ENCODE measurements at regions not wholly inside any gene's neighbourhood (a gene's known extent, or its start where the extent isn't known, plus 50 kb on each side); places are given as distances from the start of the nearest gene placed in this dataset.

GRCh38 chr22:27062910-27063309 lies 405.5 kb downstream of the MIAT start:
- no peaks in the 10 kb centered on the region for H3K36me3 ChIP-seq
- H3K9me3 ChIP-seq (replicated peaks), result no peaks in the 10 kb centered on the region
- DNase-seq, result no peak
- intact Hi-C loops (cut with micrococcal nuclease), result no loop called here
- H3K4me1 ChIP-seq, result no peaks in the 10 kb centered on the region
- peaks cover 95% of the 10 kb centered on the region for H3K27me3 ChIP-seq (ENCODE audit: low read depth)
- no peak overlapping the region for H3K4me3 ChIP-seq
- H3K27ac ChIP-seq (replicated peaks), result no peak overlapping the region
- no peak for TF ChIP-seq CTCF (IDR thresholded peaks at IDR 0.05; ENCODE audit: borderline replicate concordance)

GRCh38 chr22:27063406-27063805 lies 406.0 kb downstream of the MIAT start:
- Histone ChIP-seq H3K27ac (replicated peaks) (no peak overlapping the region), H3K9me3 (replicated peaks) (no peaks in the 10 kb centered on the region), H3K4me3 (no peak overlapping the region), H3K27me3 (ENCODE audit: low read depth) (peaks cover 99% of the 10 kb centered on the region), H3K36me3 (no peaks in the 10 kb centered on the region), H3K4me1 (no peaks in the 10 kb centered on the region)
- no peak for DNase-seq
- no peak for TF ChIP-seq CTCF (IDR thresholded peaks at IDR 0.05; ENCODE audit: borderline replicate concordance)
- intact Hi-C loops (cut with micrococcal nuclease), result no loop called here

GRCh38 chr22:27063841-27064240 lies 406.5 kb downstream of the MIAT start:
- no peak for TF ChIP-seq CTCF (IDR thresholded peaks at IDR 0.05; ENCODE audit: borderline replicate concordance)
- intact Hi-C loops (cut with micrococcal nuclease), result no loop called here
- Histone ChIP-seq H3K27me3 (ENCODE audit: low read depth) (peaks cover 99% of the 10 kb centered on the region), H3K4me1 (no peaks in the 10 kb centered on the region), H3K4me3 (no peak overlapping the region), H3K27ac (replicated peaks) (no peak overlapping the region), H3K9me3 (replicated peaks) (no peaks in the 10 kb centered on the region), H3K36me3 (no peaks in the 10 kb centered on the region)
- no peak for DNase-seq

DNA sequence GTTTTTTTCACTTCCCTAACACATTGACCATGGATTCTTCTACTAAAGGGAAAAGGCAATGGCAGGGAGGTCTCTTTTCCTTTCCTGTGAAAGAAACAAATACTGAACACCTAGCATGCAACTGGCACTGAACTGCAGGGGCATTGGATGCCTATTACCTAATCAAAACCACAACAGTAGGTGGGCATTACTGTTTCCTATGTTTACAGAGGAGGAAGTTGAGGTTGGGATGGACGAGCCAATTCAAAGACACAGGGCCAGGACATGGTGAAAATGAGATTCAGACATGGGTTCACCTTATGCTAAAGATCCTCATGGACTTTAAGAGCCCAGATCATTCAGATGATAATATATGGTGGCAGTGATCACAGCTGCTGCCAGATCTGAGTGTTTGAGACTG lies 407.0 kb downstream of the MIAT start:
- DNase-seq, result no peak
- intact Hi-C loops (cut with micrococcal nuclease), result no loop called here
- Histone ChIP-seq H3K9me3 (replicated peaks) (no peaks in the 10 kb centered on the region), H3K27ac (replicated peaks) (no peak overlapping the region), H3K27me3 (ENCODE audit: low read depth) (peaks cover 98% of the 10 kb centered on the region), H3K36me3 (no peaks in the 10 kb centered on the region), H3K4me1 (no peaks in the 10 kb centered on the region), H3K4me3 (no peak overlapping the region)
- no peak for TF ChIP-seq CTCF (IDR thresholded peaks at IDR 0.05; ENCODE audit: borderline replicate concordance)

DNA sequence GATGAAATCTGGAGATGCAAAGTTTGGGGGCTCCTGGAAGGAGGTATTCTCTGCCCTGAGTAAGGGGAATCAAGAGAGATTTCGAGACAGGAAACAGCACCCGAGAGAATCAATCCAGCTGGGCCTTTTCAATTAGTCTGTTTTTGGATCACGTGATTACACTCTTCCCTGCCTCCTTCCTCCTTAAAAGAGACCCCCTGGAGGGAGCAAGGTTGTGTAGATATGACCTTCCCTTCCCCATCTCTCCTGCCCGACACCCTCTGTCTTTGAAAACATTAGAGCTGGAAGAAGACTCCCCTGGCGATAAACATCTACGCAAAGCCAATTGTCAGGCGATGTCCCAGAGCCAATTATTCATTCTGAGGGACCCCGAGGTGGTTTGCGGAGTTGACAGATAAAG lies 407.9 kb downstream of the MIAT start:
- H3K4me1 ChIP-seq, result no peaks in the 10 kb centered on the region
- H3K36me3 ChIP-seq, result no peaks in the 10 kb centered on the region
- H3K4me3 ChIP-seq, result no peak overlapping the region
- DNase-seq, result no peak
- H3K27me3 ChIP-seq (ENCODE audit: low read depth), result peaks cover 99% of the 10 kb centered on the region
- no peak for TF ChIP-seq CTCF (IDR thresholded peaks at IDR 0.05; ENCODE audit: borderline replicate concordance)
- H3K27ac ChIP-seq (replicated peaks), result no peak overlapping the region
- intact Hi-C loops (cut with micrococcal nuclease), result no loop called here
- H3K9me3 ChIP-seq (replicated peaks), result no peaks in the 10 kb centered on the region

- no peak for DNase-seq
- Histone ChIP-seq H3K4me1 (no peaks in the 10 kb centered on the region), H3K36me3 (no peaks in the 10 kb centered on the region), H3K27ac (replicated peaks) (no peak overlapping the region), H3K27me3 (ENCODE audit: low read depth) (peaks cover 99% of the 10 kb centered on the region), H3K9me3 (replicated peaks) (no peaks in the 10 kb centered on the region), H3K4me3 (no peak overlapping the region)
- intact Hi-C loops (cut with micrococcal nuclease), result no loop called here
- no peak for TF ChIP-seq CTCF (IDR thresholded peaks at IDR 0.05; ENCODE audit: borderline replicate concordance)
These were observed 409.5 kb downstream of the MIAT start for GRCh38 chr22:27066856-27067255.

Data from left ventricle myocardium inferior (tissue), 1 donor.